IMR-90 (cell line): ENCODE measurements at regions not wholly inside any gene's neighbourhood (a gene's known extent, or its start where the extent isn't known, plus 50 kb on each side); places are given as distances from the start of the nearest gene placed in this dataset.

ENCODE experiments used
- ATAC-seq: fragments of 200-7000 bp; cut with Tn5 transposase; 2 replicates; pipeline ENCODE4 v1.9.1; 2020; ENCODE audit warnings: low read depth, mild to moderate bottlenecking, moderate library complexity
- BruUV-seq: library from RNA; stranded (reverse); fragments of 400-500 nt; replicated peaks from 2 replicates; lab custom pipeline; 2021; lab: Mats Ljungman, UMichigan
- CTCF ChIA-PET: fragments of 300-600 bp; formaldehyde crosslinking; extraction: SDS; loops from one replicate; lab custom pipeline; 2021; ENCODE audit warnings: antibody characterized with exemption; lab: Yijun Ruan, JAX
- POLR2A ChIA-PET: fragments of 300-600 bp; sonication (Branson Sonifier 250); formaldehyde crosslinking; loops from one replicate; lab custom pipeline; 2022; ENCODE audit warnings: antibody characterized with exemption; ENCODE audit not compliant: unreplicated experiment; lab: Charles Lee
- DNase-seq: peaks from one replicate; pipeline ENCODE4 v3.0.0; 2013
- H2AFZ ChIP-seq: replicated peaks from 2 replicates; pipeline ENCODE3; 2013; ENCODE audit warnings: low read length, mild to moderate bottlenecking; ENCODE audit not compliant: poor library complexity
- H2AK5ac ChIP-seq: 2 replicates; pipeline ENCODE4 v1.6.1; 2013; ENCODE audit warnings: low read depth, low read length, inconsistent platforms
- H2AK9ac ChIP-seq: replicated peaks from 2 replicates; pipeline ENCODE3; 2013; ENCODE audit warnings: mild to moderate bottlenecking, low read depth, low read length, moderate library complexity; ENCODE audit not compliant: poor library complexity
- H2BK120ac ChIP-seq: 2 replicates; pipeline ENCODE4 v1.6.1; 2013; ENCODE audit warnings: low read depth, low read length, inconsistent platforms
- H2BK15ac ChIP-seq: 3 replicates; pipeline ENCODE4 v1.6.1; 2013; ENCODE audit warnings: low read depth, low read length, inconsistent platforms
- H2BK20ac ChIP-seq: 2 replicates; pipeline ENCODE4 v1.6.1; 2013; ENCODE audit warnings: low read depth, mild to moderate bottlenecking, inconsistent platforms, low read length, moderate library complexity
- H2BK5ac ChIP-seq: 2 replicates; pipeline ENCODE4 v1.6.1; 2013; ENCODE audit warnings: mild to moderate bottlenecking, low read depth, low read length, inconsistent platforms; ENCODE audit not compliant: poor library complexity, severe bottlenecking
- H3K14ac ChIP-seq: replicated peaks from 2 replicates; pipeline ENCODE4 v1.6.1; 2013; ENCODE audit warnings: low read depth, low read length, inconsistent platforms
- H3K18ac ChIP-seq: 2 replicates; pipeline ENCODE4 v1.6.1; 2013; ENCODE audit warnings: low read depth, low read length, control low read depth
- H3K23ac ChIP-seq: 2 replicates; pipeline ENCODE4 v1.6.1; 2013; ENCODE audit warnings: low read depth, low read length, inconsistent platforms
- H3K27ac ChIP-seq: 2 replicates; pipeline ENCODE4 v1.5.1; 2013; ENCODE audit warnings: mild to moderate bottlenecking, control low read depth, low read length; ENCODE audit not compliant: insufficient read depth
- H3K27me3 ChIP-seq: 2 replicates; pipeline ENCODE4 v1.6.1; 2013; ENCODE audit warnings: low read length; ENCODE audit not compliant: control insufficient read depth, insufficient read depth
- H3K36me3 ChIP-seq: 2 replicates; pipeline ENCODE4 v1.6.1; 2013; ENCODE audit warnings: low read length, mixed read lengths; ENCODE audit not compliant: control insufficient read depth, insufficient read depth
- H3K4ac ChIP-seq: 2 replicates; pipeline ENCODE4 v1.6.1; 2013; ENCODE audit warnings: low read depth, low read length, inconsistent platforms
- H3K4me1 ChIP-seq: 2 replicates; pipeline ENCODE4 v1.6.1; 2013; ENCODE audit warnings: low read length, mixed read lengths; ENCODE audit not compliant: control insufficient read depth, insufficient read depth
- H3K4me2 ChIP-seq: 2 replicates; pipeline ENCODE4 v1.6.1; 2013; ENCODE audit warnings: low read depth, mild to moderate bottlenecking, control low read depth, low read length, moderate library complexity
- H3K4me3 ChIP-seq: 2 replicates; pipeline ENCODE4 v1.5.1; 2013; ENCODE audit warnings: low read depth, mild to moderate bottlenecking, control low read depth, low read length, moderate library complexity; ENCODE audit not compliant: insufficient read depth
- H3K56ac ChIP-seq: 2 replicates; pipeline ENCODE4 v1.6.1; 2013; ENCODE audit warnings: low read length, inconsistent platforms; ENCODE audit not compliant: insufficient read depth; ENCODE audit errors: extremely low read depth
- H3K79me1 ChIP-seq, 2 experiments: 2 replicates each; pipeline ENCODE4 v1.6.1; 2013; ENCODE audit warnings: low read length in 2 of 2, inconsistent platforms in 1 of 2, low read depth in 1 of 2
- H3K9ac ChIP-seq: 2 replicates; pipeline ENCODE4 v1.6.1; 2013; ENCODE audit warnings: low read depth, low read length, control low read depth
- H3K9me1 ChIP-seq: 2 replicates; pipeline ENCODE4 v1.6.1; 2013; ENCODE audit warnings: low read length, inconsistent platforms; ENCODE audit not compliant: insufficient read depth
- H3K9me3 ChIP-seq: 2 replicates; pipeline ENCODE4 v1.6.1; 2013; ENCODE audit warnings: low read length; ENCODE audit not compliant: control insufficient read depth, insufficient read depth
- H4K20me1 ChIP-seq: 2 replicates; pipeline ENCODE4 v1.6.1; 2013; ENCODE audit warnings: low read length, inconsistent platforms; ENCODE audit not compliant: insufficient read depth
- H4K5ac ChIP-seq: 2 replicates; pipeline ENCODE4 v1.6.1; 2013; ENCODE audit warnings: mild to moderate bottlenecking, low read depth, low read length, control low read depth
- H4K8ac ChIP-seq, 2 experiments: 2 replicates each; pipeline ENCODE4 v1.6.1; 2013; ENCODE audit warnings: low read depth in 2 of 2, low read length in 2 of 2, control low read depth in 1 of 2, inconsistent platforms in 1 of 2
- H4K91ac ChIP-seq: 2 replicates; pipeline ENCODE4 v1.6.1; 2013; ENCODE audit warnings: low read depth, low read length, inconsistent platforms; ENCODE audit not compliant: insufficient read depth
- BHLHE40 ChIP-seq: fragments of 150-350 bp; IDR thresholded peaks from 2 replicates; pipeline ENCODE4 v1.6.1; 2016; ENCODE audit warnings: mild to moderate bottlenecking, low read depth, low read length
- CEBPB ChIP-seq: IDR thresholded peaks from 2 replicates; pipeline ENCODE4 v1.6.1; 2012; ENCODE audit warnings: low read depth, low read length, improper control_type of control experiment
- WGBS, 2 experiments: methylation state at CpG; one replicate each; pipeline versions ENCODE4 v1.1.5 to v1.1.7; 2013; ENCODE audit warnings: missing lambda C conversion rate in 2 of 2; ENCODE audit not compliant: insufficient read length in 1 of 2; ENCODE audit errors: extremely low coverage in 2 of 2; 5-methylcytosine and 5-hydroxymethylcytosine counted together
- dilution Hi-C: fragments of 300-500 bp; cut with HindIII; formaldehyde crosslinking; loops from one replicate; pipeline ENCODE4 v1.14.3; 2018; ENCODE audit warnings: low sequenced_read_pairs; ENCODE audit not compliant: unreplicated experiment
- in situ Hi-C: fragments of 300-500 bp; cut with MboI; formaldehyde crosslinking; loops from 3 replicates; pipeline ENCODE4 v1.14.3; 2019; ENCODE audit warnings: low sequenced_read_pairs, inconsistent platforms, mixed read lengths
- intact Hi-C: fragments of 100-400 bp; cut with micrococcal nuclease; formaldehyde crosslinking; loops from 2 replicates; pipeline ENCODE4 v1.10.0; 2022

DNA sequence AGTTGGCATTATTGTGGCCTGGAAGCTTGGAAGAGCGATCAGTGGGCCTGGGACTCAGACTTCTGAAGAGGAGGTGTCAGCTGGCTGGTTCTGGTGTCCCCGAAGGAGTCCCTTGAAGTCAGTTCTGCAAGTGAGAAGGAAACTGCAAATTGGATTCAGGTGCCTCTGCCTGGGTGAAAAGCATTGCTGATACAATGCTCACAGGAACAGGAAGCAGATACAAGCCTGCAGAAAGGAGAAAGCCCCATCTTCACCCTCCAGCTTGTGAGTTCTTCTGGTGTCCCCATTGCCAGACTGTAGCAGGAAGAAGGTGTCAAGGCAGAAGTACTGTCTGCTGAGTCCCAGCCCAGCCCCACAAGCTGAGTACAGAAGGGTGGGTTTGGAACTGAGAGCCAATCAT, 271.3 kb downstream of the PLOD2 start:
- in situ Hi-C loops, result no loop called here

More for the DNA sequence above, 271.3 kb downstream of the PLOD2 start:
- H3K4ac ChIP-seq, result no peak overlapping the region
- WGBS, 2 experiments, result no CpG with 5 or more reads among the region's 2 CpGs
- no peak overlapping the region for H2AFZ ChIP-seq
- H3K27me3 ChIP-seq, result no peaks in the 10 kb centered on the region
- no peak overlapping the region for H2BK15ac ChIP-seq
- no peak overlapping the region for H3K14ac ChIP-seq
- H3K56ac ChIP-seq, result no peak overlapping the region
- POLR2A ChIA-PET, result no interaction called here
- H3K36me3 ChIP-seq, result no peaks in the 10 kb centered on the region
- no TSS peak for BruUV-seq
- no peak overlapping the region for H4K91ac ChIP-seq
- no peak overlapping the region for H3K27ac ChIP-seq
- no peak overlapping the region for H2BK5ac ChIP-seq
- H3K4me2 ChIP-seq, result no peak overlapping the region
- no peaks in the 10 kb centered on the region for H3K9me3 ChIP-seq
- H2AK9ac ChIP-seq, result no peak overlapping the region
- dilution Hi-C loops, result no loop called here
- H2AK5ac ChIP-seq, result no peak overlapping the region
- ATAC-seq, result no peak
- H3K9me1 ChIP-seq, result no peaks in the 10 kb centered on the region
- no peak overlapping the region for H3K4me3 ChIP-seq
- H3K79me1 ChIP-seq, result no peaks in the 10 kb centered on the region
- H2BK120ac ChIP-seq, result no peak overlapping the region
- CTCF ChIA-PET, result interaction anchor here (0.6 kb wide), 1 partner anchor 1983 kb away, joined by 4 read pairs; no protein-coding TSS in a partner anchor
- DNase-seq, result no peak
- no peaks in the 10 kb centered on the region for H3K4me1 ChIP-seq
- no peaks in the 10 kb centered on the region for H4K20me1 ChIP-seq
- H3K18ac ChIP-seq, result no peak overlapping the region
- no peak overlapping the region for H4K8ac ChIP-seq
- H2BK20ac ChIP-seq, result no peak overlapping the region
- no peak overlapping the region for H4K5ac ChIP-seq
- TF ChIP-seq BHLHE40 (no peak), CEBPB (no peak)
- H3K23ac ChIP-seq, result no peak overlapping the region
- intact Hi-C loops, result loop anchor here (5.0 kb wide), 1 partner anchor 163 kb away; no protein-coding TSS in a partner anchor
- H3K9ac ChIP-seq, result no peak overlapping the region
